AG09309 (cell line): ENCODE measurements at regions not wholly inside any gene's neighbourhood (a gene's known extent, or its start where the extent isn't known, plus 50 kb on each side); places are given as distances from the start of the nearest gene placed in this dataset.

Experiments used
- DNase-seq: peaks from one replicate; pipeline ENCODE4 v3.0.0-alpha.2; 2010; ENCODE audit warnings: low read depth
- H3K4me3 ChIP-seq: 2 replicates; pipeline ENCODE4 v1.5.1; 2011; ENCODE audit warnings: mild to moderate bottlenecking, low read depth, low read length, moderate library complexity; ENCODE audit not compliant: control insufficient read depth
- TF ChIP-seq, protein P1 (sequence below): IDR thresholded peaks from 2 replicates; pipeline ENCODE4 v1.5.1; 2011; ENCODE audit warnings: mild to moderate bottlenecking, low read depth, low read length, inconsistent platforms; ENCODE audit not compliant: insufficient read depth, control insufficient read depth; ENCODE audit errors: missing control alignments

DNA sequence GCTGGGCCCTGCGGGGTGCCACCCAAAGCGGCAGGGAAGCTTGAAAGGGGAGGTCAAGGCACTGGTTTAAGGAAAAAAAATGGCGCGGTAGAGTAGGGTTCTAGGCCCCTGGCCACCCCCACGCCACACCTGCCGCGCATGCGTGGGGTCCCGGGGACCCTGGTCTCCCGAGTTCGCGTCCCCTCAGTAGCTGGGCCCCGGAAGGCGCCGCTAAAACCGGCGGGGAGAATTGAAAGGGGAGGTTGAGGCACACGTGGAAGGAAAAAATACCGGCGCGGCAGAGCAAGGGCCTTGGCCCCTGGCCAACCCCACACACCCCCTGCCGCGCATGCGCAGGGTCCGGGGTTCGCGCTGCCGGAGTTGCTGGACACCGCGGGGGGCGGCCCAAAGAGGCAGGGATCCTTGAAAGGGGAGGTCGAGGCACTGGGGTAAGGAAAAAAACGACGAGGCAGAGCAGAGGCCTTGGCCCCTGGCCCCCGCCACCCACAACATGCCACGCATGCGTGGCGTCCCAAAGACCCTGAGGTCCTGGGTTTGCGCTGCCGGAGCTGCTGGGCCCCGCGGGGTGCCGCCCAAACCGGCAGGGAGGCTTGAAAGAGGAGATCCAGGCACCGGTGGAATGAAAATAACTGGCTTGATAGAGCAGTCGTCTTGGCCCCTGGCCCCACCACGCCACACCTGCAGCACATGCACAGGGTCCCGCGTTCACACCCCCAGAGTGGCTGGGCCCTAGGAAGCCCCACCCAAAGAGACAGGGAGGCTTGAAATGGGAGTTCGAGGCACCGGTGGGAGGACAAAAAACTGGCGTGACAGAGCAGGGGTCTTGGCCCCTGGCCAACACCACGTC lies 314.5 kb downstream of the ALG10 start:
- TF ChIP-seq, protein P1, sequence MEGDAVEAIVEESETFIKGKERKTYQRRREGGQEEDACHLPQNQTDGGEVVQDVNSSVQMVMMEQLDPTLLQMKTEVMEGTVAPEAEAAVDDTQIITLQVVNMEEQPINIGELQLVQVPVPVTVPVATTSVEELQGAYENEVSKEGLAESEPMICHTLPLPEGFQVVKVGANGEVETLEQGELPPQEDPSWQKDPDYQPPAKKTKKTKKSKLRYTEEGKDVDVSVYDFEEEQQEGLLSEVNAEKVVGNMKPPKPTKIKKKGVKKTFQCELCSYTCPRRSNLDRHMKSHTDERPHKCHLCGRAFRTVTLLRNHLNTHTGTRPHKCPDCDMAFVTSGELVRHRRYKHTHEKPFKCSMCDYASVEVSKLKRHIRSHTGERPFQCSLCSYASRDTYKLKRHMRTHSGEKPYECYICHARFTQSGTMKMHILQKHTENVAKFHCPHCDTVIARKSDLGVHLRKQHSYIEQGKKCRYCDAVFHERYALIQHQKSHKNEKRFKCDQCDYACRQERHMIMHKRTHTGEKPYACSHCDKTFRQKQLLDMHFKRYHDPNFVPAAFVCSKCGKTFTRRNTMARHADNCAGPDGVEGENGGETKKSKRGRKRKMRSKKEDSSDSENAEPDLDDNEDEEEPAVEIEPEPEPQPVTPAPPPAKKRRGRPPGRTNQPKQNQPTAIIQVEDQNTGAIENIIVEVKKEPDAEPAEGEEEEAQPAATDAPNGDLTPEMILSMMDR, result no peak
- no peak overlapping the region for H3K4me3 ChIP-seq
- no peak for DNase-seq

DNA sequence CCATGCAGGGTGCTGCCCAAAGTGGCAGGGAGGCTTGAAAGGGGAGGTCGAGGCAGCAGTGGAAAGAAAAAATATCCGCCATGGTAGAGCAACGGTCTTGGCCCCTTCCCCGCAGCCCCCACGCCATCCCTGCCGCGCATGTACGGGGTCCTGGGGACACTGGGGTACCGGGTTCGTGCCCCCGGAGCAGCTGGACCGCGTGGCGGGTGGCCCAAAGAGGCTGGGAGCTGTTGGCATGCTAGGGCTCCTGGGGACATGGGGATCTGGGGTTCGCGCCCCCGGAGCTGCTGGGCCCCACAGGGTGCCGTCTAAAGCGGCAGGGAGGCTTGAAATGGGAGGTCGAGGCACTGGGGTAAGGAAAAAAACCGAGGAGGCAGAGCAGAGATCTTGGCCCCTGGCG lies 316.5 kb downstream of the ALG10 start:
- H3K4me3 ChIP-seq, result no peak overlapping the region
- no peak for DNase-seq
- TF ChIP-seq, protein P1, result no peak

GRCh38 chr12:34339922-34340321 lies 317.6 kb downstream of the ALG10 start:
- DNase-seq, result no peak
- TF ChIP-seq, protein P1, result no peak
- no peak overlapping the region for H3K4me3 ChIP-seq

DNA sequence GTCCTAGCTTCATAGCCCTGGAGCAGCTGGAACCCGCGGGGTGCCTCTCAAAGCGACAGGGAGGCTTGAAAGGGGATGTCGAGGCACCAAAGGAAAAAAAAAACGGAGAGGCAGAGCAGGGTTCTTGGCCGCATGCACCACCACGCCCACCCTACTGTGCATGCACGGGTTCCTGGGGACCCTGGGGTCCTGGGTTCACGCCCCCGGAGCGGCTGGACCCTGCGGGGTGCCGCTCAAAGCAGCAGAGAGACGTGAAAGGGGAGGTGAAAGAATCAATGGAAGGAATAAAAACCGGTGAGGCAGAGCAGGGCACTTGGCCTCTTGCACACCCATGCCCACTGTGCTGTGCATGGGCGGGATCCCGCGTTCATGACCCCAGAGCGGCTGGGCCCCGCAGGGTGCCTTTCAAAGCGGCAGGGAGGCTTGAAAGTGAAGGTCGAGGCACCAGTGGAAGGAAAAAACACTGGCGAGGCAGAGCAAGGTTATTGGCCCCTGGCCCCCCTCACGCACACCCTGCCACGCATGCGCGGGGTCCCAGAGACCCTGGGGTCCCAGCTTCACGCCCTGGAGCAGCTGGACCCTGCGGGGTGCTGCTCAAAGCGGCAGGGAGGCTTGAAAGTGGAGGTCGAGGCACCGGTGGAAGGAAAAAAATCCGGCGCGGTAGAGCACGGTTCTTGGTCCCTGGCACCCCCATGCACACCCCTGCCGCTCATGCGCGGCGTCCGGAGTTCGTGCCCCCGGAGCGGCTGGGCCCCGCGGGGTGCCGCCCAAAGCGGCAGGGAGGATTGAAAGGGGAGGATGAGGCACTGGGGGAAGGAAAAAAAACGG lies 318.5 kb downstream of the ALG10 start:
- TF ChIP-seq, protein P1, result no peak
- H3K4me3 ChIP-seq, result no peak overlapping the region
- DNase-seq, result no peak

DNA sequence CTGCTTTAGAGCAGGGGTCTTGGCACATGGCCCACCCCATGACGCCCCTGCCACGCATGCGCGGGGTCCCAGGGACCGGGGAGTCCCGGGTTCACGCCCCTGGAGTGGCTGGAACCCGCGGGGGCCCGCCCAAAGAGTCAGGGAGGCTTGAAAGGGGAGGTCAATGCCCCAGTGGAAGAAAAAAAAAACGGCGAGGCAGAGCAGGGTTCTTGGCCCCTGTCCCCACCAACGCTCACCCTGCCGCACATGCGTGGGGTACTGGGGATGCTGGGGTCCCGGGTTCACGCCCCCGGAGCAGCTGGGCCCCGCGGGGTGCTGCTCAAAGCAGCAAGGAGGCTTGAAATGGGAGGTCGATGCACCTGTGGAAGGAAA lies 319.1 kb downstream of the ALG10 start:
- no peak for DNase-seq
- TF ChIP-seq, protein P1, result no peak
- H3K4me3 ChIP-seq, result no peak overlapping the region

- no peak overlapping the region for H3K4me3 ChIP-seq
- TF ChIP-seq, protein P1, result no peak
Measured at GRCh38 chr12:34342048-34342447, 319.8 kb downstream of the ALG10 start.

More at GRCh38 chr12:34342048-34342447, 319.8 kb downstream of the ALG10 start:
- no peak for DNase-seq
